Smooth muscle cell (in vitro differentiated cells): ENCODE measurements at regions not wholly inside any gene's neighbourhood (a gene's known extent, or its start where the extent isn't known, plus 50 kb on each side); places are given as distances from the start of the nearest gene placed in this dataset.

Experiments used
- DNase-seq: peaks from one replicate; lab custom pipeline; 2025; ENCODE audit not compliant: unreplicated experiment; lab: John Stamatoyannopoulos, UW
- H2AFZ ChIP-seq: fragments of 200-600 bp; sonication (generic); 2 replicates; pipeline ENCODE4 v1.6.0; 2016; ENCODE audit warnings: antibody characterized with exemption, low read depth, mild to moderate bottlenecking
- H3F3A ChIP-seq: fragments of 200-600 bp; sonication (generic); 2 replicates; pipeline ENCODE4 v1.6.0; 2017; ENCODE audit warnings: antibody characterized with exemption, low read depth
- H3K27ac ChIP-seq: fragments of 200-600 bp; sonication (generic); 2 replicates; pipeline ENCODE4 v1.5.1; 2016; ENCODE audit warnings: low read depth, mild to moderate bottlenecking
- H3K27me3 ChIP-seq: fragments of 200-600 bp; sonication (generic); 2 replicates; pipeline ENCODE4 v1.6.1; 2016; ENCODE audit warnings: low read depth, mild to moderate bottlenecking
- H3K36me3 ChIP-seq: fragments of 200-600 bp; sonication (generic); 2 replicates; pipeline ENCODE4 v1.5.1; 2016; ENCODE audit warnings: low read depth
- H3K4me1 ChIP-seq: fragments of 200-600 bp; sonication (generic); 2 replicates; pipeline ENCODE4 v1.5.1; 2016; ENCODE audit warnings: low read depth
- H3K4me2 ChIP-seq: fragments of 200-600 bp; sonication (generic); 2 replicates; pipeline ENCODE4 v1.6.0; 2016; ENCODE audit warnings: mild to moderate bottlenecking
- H3K4me3 ChIP-seq: fragments of 200-600 bp; sonication (generic); 2 replicates; pipeline ENCODE4 v1.5.1; 2016; ENCODE audit warnings: mild to moderate bottlenecking
- H3K79me2 ChIP-seq: fragments of 200-600 bp; sonication (generic); 2 replicates; pipeline ENCODE4 v1.6.0; 2016; ENCODE audit warnings: low read depth, mild to moderate bottlenecking
- H3K9ac ChIP-seq: fragments of 200-600 bp; sonication (generic); 2 replicates; pipeline ENCODE4 v1.6.0; 2016; ENCODE audit warnings: low read depth
- H3K9me3 ChIP-seq: fragments of 200-600 bp; sonication (generic); replicated peaks from 2 replicates; pipeline ENCODE4 v1.5.1; 2016; ENCODE audit warnings: low read depth
- H4K20me1 ChIP-seq: fragments of 200-600 bp; sonication (generic); 2 replicates; pipeline ENCODE4 v1.6.0; 2016; ENCODE audit warnings: low read depth
- CTCF ChIP-seq: fragments of 200-600 bp; sonication (generic); IDR thresholded peaks from 2 replicates; pipeline ENCODE4 v1.5.1; 2017; ENCODE audit warnings: borderline replicate concordance, mild to moderate bottlenecking, antibody characterized with exemption; ENCODE audit not compliant: insufficient read depth, poor library complexity, severe bottlenecking
- WGBS: methylation state at CpG from one replicate; pipeline ENCODE4 v1.1.7; 2016; ENCODE audit warnings: low lambda C conversion rate; 5-methylcytosine and 5-hydroxymethylcytosine counted together

- peaks cover 4% of the 10 kb centered on the region for H3K27me3 ChIP-seq
- no peak overlapping the region for H3K4me2 ChIP-seq
- no peaks in the 10 kb centered on the region for H3K4me1 ChIP-seq
- H3K4me3 ChIP-seq, result no peak overlapping the region
- no peaks in the 10 kb centered on the region for H4K20me1 ChIP-seq
- H3K9me3 ChIP-seq, result no peaks in the 10 kb centered on the region
- DNase-seq, result no peak
- H3K27ac ChIP-seq, result no peak overlapping the region
- no peak overlapping the region for H2AFZ ChIP-seq
- no peaks in the 10 kb centered on the region for H3K36me3 ChIP-seq
- 92% methylated on average over 3 of the region's 3 CpGs for WGBS
- H3K79me2 ChIP-seq, result no peaks in the 10 kb centered on the region
- H3K9ac ChIP-seq, result no peak overlapping the region
- no peaks in the 10 kb centered on the region for H3F3A ChIP-seq
- no peak for TF ChIP-seq CTCF
These were observed 82.0 kb upstream of the HIVEP3 start for GRCh38 chr1:42000766-42001165.

DNA sequence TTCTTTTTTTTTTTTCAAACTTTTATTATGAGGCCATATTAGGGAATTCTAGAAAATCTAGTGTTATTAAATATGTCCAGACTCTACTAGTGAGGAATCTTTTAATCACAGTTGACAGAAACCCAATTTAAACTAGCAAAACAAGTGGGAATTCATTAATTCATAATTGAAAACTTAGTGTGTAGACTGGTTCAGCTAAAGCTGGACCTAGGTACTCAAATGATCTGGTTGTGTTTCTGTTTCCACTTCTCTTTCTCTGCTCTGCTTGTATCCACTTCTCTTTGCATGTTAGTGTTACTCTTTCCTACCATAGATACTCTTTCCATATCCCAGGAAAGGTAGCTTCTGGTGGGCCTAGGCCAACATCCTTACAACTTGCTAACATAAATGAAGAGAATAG is 81.2 kb upstream of the HIVEP3 start:
- peaks cover 4% of the 10 kb centered on the region for H3K27me3 ChIP-seq
- H3K36me3 ChIP-seq, result no peaks in the 10 kb centered on the region
- no peaks in the 10 kb centered on the region for H3K79me2 ChIP-seq

GRCh38 chr1:41998250-41998649 is 79.5 kb upstream of the HIVEP3 start:
- Histone ChIP-seq H3K79me2 (no peaks in the 10 kb centered on the region), H3F3A (no peaks in the 10 kb centered on the region)

More for the DNA sequence above, 81.2 kb upstream of the HIVEP3 start:
- no peak overlapping the region for H3K9ac ChIP-seq
- H3K4me3 ChIP-seq, result no peak overlapping the region
- no peaks in the 10 kb centered on the region for H4K20me1 ChIP-seq
- DNase-seq, result no peak
- H3K9me3 ChIP-seq, result no peaks in the 10 kb centered on the region
- H3K4me2 ChIP-seq, result no peak overlapping the region
- H3K4me1 ChIP-seq, result no peaks in the 10 kb centered on the region
- no peaks in the 10 kb centered on the region for H3F3A ChIP-seq
- H2AFZ ChIP-seq, result no peak overlapping the region
- no peak overlapping the region for H3K27ac ChIP-seq
- no peak for TF ChIP-seq CTCF

More at GRCh38 chr1:41998250-41998649, 79.5 kb upstream of the HIVEP3 start:
- no peak for DNase-seq
- no peaks in the 10 kb centered on the region for H3K36me3 ChIP-seq
- H2AFZ ChIP-seq, result no peak overlapping the region
- no peak overlapping the region for H3K4me2 ChIP-seq
- no peaks in the 10 kb centered on the region for H3K9me3 ChIP-seq
- H3K27me3 ChIP-seq, result no peaks in the 10 kb centered on the region
- H3K4me1 ChIP-seq, result no peaks in the 10 kb centered on the region
- H4K20me1 ChIP-seq, result no peaks in the 10 kb centered on the region
- H3K27ac ChIP-seq, result no peak overlapping the region
- no peak for TF ChIP-seq CTCF
- no peak overlapping the region for H3K4me3 ChIP-seq
- no peak overlapping the region for H3K9ac ChIP-seq
